ENCODE measurements at regions not wholly inside any gene's neighbourhood (a gene's known extent, or its start where the extent isn't known, plus 50 kb on each side); places are given as distances from the start of the nearest gene placed in this dataset.

GRCh38 chr2:67646714-67647333 is 249.7 kb downstream of the ETAA1 start:
- Mint-ChIP-seq H3K27ac (ENCODE audit: unreplicated experiment) (no peak overlapping the region), H3K36me3 (ENCODE audit: insufficient read depth, unreplicated experiment) (no peaks in the 10 kb centered on the region), H3K4me1 (ENCODE audit: low read depth, unreplicated experiment) (no peaks in the 10 kb centered on the region), H3K27me3 (ENCODE audit: insufficient read depth, unreplicated experiment) (peaks cover 11% of the 10 kb centered on the region), H3K9me3 (ENCODE audit: unreplicated experiment) (peaks cover 15% of the 10 kb centered on the region), H3K4me3 (ENCODE audit: unreplicated experiment) (no peak overlapping the region)
- Histone ChIP-seq H3K9me3 (no peaks in the 10 kb centered on the region; the same call in none of the 2 replicates), H3K4me1 (no peaks in the 10 kb centered on the region), H3K4me3 (ENCODE audit: low read depth, low read length) (no peak overlapping the region), H3K27me3 (replicated peaks; ENCODE audit: control insufficient read depth, insufficient read depth, low read length) (no peaks in the 10 kb centered on the region), H3K36me3 (ENCODE audit: control insufficient read depth, insufficient read depth, low read length) (no peaks in the 10 kb centered on the region)
- no TSS peak for BruUV-seq (replicated peaks)
- intact Hi-C loops (cut with micrococcal nuclease; ENCODE audit: unreplicated experiment): no loop called here
- CTCF ChIA-PET: no interaction called here
- TF ChIP-seq, protein P1, sequence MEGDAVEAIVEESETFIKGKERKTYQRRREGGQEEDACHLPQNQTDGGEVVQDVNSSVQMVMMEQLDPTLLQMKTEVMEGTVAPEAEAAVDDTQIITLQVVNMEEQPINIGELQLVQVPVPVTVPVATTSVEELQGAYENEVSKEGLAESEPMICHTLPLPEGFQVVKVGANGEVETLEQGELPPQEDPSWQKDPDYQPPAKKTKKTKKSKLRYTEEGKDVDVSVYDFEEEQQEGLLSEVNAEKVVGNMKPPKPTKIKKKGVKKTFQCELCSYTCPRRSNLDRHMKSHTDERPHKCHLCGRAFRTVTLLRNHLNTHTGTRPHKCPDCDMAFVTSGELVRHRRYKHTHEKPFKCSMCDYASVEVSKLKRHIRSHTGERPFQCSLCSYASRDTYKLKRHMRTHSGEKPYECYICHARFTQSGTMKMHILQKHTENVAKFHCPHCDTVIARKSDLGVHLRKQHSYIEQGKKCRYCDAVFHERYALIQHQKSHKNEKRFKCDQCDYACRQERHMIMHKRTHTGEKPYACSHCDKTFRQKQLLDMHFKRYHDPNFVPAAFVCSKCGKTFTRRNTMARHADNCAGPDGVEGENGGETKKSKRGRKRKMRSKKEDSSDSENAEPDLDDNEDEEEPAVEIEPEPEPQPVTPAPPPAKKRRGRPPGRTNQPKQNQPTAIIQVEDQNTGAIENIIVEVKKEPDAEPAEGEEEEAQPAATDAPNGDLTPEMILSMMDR (IDR thresholded peaks at IDR 0.05; ENCODE audit: insufficient read depth in 1 of 2, low read depth in 1 of 2, low read length in 1 of 2, severe bottlenecking in 1 of 2, unreplicated experiment in 1 of 2): no peak
- POLR2A ChIA-PET: no interaction called here
- DNase-seq: no peak

DNA sequence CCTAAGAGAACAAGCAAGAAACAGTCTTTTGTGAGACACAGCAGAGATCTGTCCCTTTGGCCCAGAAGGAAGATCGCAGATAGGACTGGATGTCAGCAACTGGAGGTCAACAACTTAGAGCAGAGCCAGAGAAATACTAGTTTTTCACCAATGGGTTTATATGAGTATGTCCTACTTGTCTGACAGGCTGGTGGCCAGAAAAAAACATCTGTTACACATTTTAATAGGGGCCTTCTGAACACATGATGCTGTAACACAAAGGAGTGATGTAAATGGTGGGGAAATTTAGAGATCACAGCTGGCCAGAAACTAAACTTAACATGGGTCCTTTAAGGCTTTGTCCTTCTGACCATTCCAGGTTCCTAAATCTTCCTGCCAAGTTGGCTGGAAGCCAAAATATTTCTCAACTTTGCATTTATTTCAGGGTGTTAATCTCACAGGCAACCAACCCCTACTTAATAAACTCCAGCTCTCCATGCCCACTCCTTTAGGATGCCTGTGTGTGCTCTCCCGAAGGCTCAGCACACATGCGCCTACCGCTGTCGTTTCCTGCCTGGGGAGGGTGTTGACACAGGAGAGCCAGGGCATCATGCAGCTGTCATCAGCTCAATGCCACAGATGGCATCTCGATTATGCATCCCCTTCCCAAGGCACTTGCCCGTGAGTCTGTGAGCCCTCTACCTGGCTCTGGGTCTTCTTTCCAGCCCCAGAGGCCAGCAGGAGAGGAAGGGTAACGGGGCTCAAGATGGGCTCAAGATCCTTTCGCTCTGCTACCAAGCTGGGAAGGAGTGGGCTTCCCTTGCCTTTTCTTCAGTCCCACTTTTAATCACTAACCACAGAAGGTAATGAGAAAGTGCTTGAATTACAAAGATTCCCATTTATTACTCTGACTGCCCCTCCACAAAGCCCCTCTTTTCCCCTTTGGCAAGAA is 252.5 kb downstream of the ETAA1 start:
- H3K4me3 Mint-ChIP-seq (ENCODE audit: unreplicated experiment): no peak overlapping the region
- no peaks in the 10 kb centered on the region for H3K27me3 ChIP-seq (replicated peaks; ENCODE audit: control insufficient read depth, insufficient read depth, low read length)
- CTCF ChIA-PET: no interaction called here
- peaks cover 4% of the 10 kb centered on the region for H3K27me3 Mint-ChIP-seq (ENCODE audit: insufficient read depth, unreplicated experiment)
- H3K9me3 ChIP-seq: no peaks in the 10 kb centered on the region; the same call in none of the 2 replicates
- TF ChIP-seq, protein P1 (IDR thresholded peaks at IDR 0.05; ENCODE audit: insufficient read depth in 1 of 2, low read depth in 1 of 2, low read length in 1 of 2, severe bottlenecking in 1 of 2, unreplicated experiment in 1 of 2): no peak
- intact Hi-C loops (cut with micrococcal nuclease; ENCODE audit: unreplicated experiment): loop anchor here (5.0 to 10.0 kb wide), 2 partner anchors 175 to 1072 kb away; no protein-coding TSS in a partner anchor
- DNase-seq: no peak
- H3K36me3 Mint-ChIP-seq (ENCODE audit: insufficient read depth, unreplicated experiment): no peaks in the 10 kb centered on the region
- no TSS peak for BruUV-seq (replicated peaks)
- no peaks in the 10 kb centered on the region for H3K4me1 Mint-ChIP-seq (ENCODE audit: low read depth, unreplicated experiment)
- H3K27ac Mint-ChIP-seq (ENCODE audit: unreplicated experiment): no peak overlapping the region
- peaks cover 21% of the 10 kb centered on the region for H3K9me3 Mint-ChIP-seq (ENCODE audit: unreplicated experiment)
- no peak overlapping the region for H3K4me3 ChIP-seq (ENCODE audit: low read depth, low read length)
- no peaks in the 10 kb centered on the region for H3K36me3 ChIP-seq (ENCODE audit: control insufficient read depth, insufficient read depth, low read length)
- no peaks in the 10 kb centered on the region for H3K4me1 ChIP-seq
- POLR2A ChIA-PET: no interaction called here

GRCh38 chr2:67650291-67651133 is 253.4 kb downstream of the ETAA1 start:
- CTCF ChIA-PET: interaction anchor here (0.6 kb wide), 2 partner anchors 215 to 645 kb away, joined by 3 read pairs; no protein-coding TSS in a partner anchor
- H3K4me3 Mint-ChIP-seq (ENCODE audit: unreplicated experiment): no peak overlapping the region
- TF ChIP-seq, protein P1 (IDR thresholded peaks at IDR 0.05; ENCODE audit: insufficient read depth in 1 of 2, low read depth in 1 of 2, low read length in 1 of 2, severe bottlenecking in 1 of 2, unreplicated experiment in 1 of 2): peak; percentile 20 to 47

More at GRCh38 chr2:67650291-67651133, 253.4 kb downstream of the ETAA1 start:
- Mint-ChIP-seq H3K36me3 (ENCODE audit: insufficient read depth, unreplicated experiment) (no peaks in the 10 kb centered on the region), H3K9me3 (ENCODE audit: unreplicated experiment) (peaks cover 21% of the 10 kb centered on the region), H3K4me1 (ENCODE audit: low read depth, unreplicated experiment) (no peaks in the 10 kb centered on the region), H3K27me3 (ENCODE audit: insufficient read depth, unreplicated experiment) (peaks cover 4% of the 10 kb centered on the region), H3K27ac (ENCODE audit: unreplicated experiment) (no peak overlapping the region)
- DNase-seq: peak; percentile 63 to 64
- POLR2A ChIA-PET: interaction anchor here (0.6 kb wide), 1 partner anchor 305 kb away, joined by 3 read pairs; no protein-coding TSS in a partner anchor
- Histone ChIP-seq H3K27me3 (replicated peaks; ENCODE audit: control insufficient read depth, insufficient read depth, low read length) (no peaks in the 10 kb centered on the region), H3K4me1 (no peaks in the 10 kb centered on the region), H3K9me3 (no peaks in the 10 kb centered on the region; the same call in none of the 2 replicates), H3K4me3 (ENCODE audit: low read depth, low read length) (no peak overlapping the region), H3K36me3 (ENCODE audit: control insufficient read depth, insufficient read depth, low read length) (no peaks in the 10 kb centered on the region)
- intact Hi-C loops (cut with micrococcal nuclease; ENCODE audit: unreplicated experiment): loop anchor here (5.0 to 10.0 kb wide), 2 partner anchors 176 to 1073 kb away; no protein-coding TSS in a partner anchor
- no TSS peak for BruUV-seq (replicated peaks)
